ENCODE measurements at regions not wholly inside any gene's neighbourhood (a gene's known extent, or its start where the extent isn't known, plus 50 kb on each side); places are given as distances from the start of the nearest gene placed in this dataset.
"Not testable (repeated sequence)": the region's sequence is repeated elsewhere in the genome, so short reads cannot be mapped to it uniquely, and the experiment has no call there.

- TF ChIP-seq CTCF (conservative IDR thresholded peaks at IDR 0.05; ENCODE audit: low read depth, low read length): peak; percentile 68
- DNase-seq (ENCODE audit: low read depth); H3K4me3 ChIP-seq (ENCODE audit: low read depth, low read length): not testable (repeated sequence)
Measured at GRCh38 chr17:30719131-30719973, 105.1 kb downstream of the CRLF3 start.

GRCh38 chr17:30718691-30719090 lies 105.8 kb downstream of the CRLF3 start:
- H3K4me3 ChIP-seq (ENCODE audit: low read depth, low read length); DNase-seq (ENCODE audit: low read depth): not testable (repeated sequence)

GRCh38 chr17:30718099-30718447 lies 106.4 kb downstream of the CRLF3 start:
- not testable (repeated sequence) for DNase-seq (ENCODE audit: low read depth); H3K4me3 ChIP-seq (ENCODE audit: low read depth, low read length)

- no peak for TF ChIP-seq CTCF (conservative IDR thresholded peaks at IDR 0.05; ENCODE audit: low read depth, low read length)
- no peak for DNase-seq (ENCODE audit: low read depth)
- no peak overlapping the region for H3K4me3 ChIP-seq (ENCODE audit: low read depth, low read length)
Measured at GRCh38 chr17:30717291-30718098, 107.0 kb downstream of the CRLF3 start.

GRCh38 chr17:30716461-30717290 lies 107.8 kb downstream of the CRLF3 start:
- peak; percentile 42 for TF ChIP-seq CTCF (conservative IDR thresholded peaks at IDR 0.05; ENCODE audit: low read depth, low read length)
- DNase-seq (ENCODE audit: low read depth): no peak
- H3K4me3 ChIP-seq (ENCODE audit: low read depth, low read length): no peak overlapping the region

- not testable (repeated sequence) for H3K4me3 ChIP-seq (ENCODE audit: low read depth, low read length); DNase-seq (ENCODE audit: low read depth)
- TF ChIP-seq CTCF (conservative IDR thresholded peaks at IDR 0.05; ENCODE audit: low read depth, low read length): peak; percentile 63
Measured at GRCh38 chr17:30714825-30715622, 109.5 kb downstream of the CRLF3 start.

- H3K4me3 ChIP-seq (ENCODE audit: low read depth, low read length); DNase-seq (ENCODE audit: low read depth): not testable (repeated sequence)
Measured at GRCh38 chr17:30713805-30714204, 110.7 kb downstream of the CRLF3 start.

- H3K4me3 ChIP-seq (ENCODE audit: low read depth, low read length); DNase-seq (ENCODE audit: low read depth): not testable (repeated sequence)
Measured at GRCh38 chr17:30712859-30713258, 111.6 kb downstream of the CRLF3 start.

- DNase-seq (ENCODE audit: low read depth); H3K4me3 ChIP-seq (ENCODE audit: low read depth, low read length): not testable (repeated sequence)
Measured at GRCh38 chr17:30711626-30712507, 112.6 kb downstream of the CRLF3 start.

GRCh38 chr17:30711176-30711575 lies 113.3 kb downstream of the CRLF3 start:
- not testable (repeated sequence) for H3K4me3 ChIP-seq (ENCODE audit: low read depth, low read length); DNase-seq (ENCODE audit: low read depth)

GRCh38 chr17:30710276-30711088 lies 114.0 kb downstream of the CRLF3 start:
- H3K4me3 ChIP-seq (ENCODE audit: low read depth, low read length): peak overlapping the region; percentile 64
- DNase-seq (ENCODE audit: low read depth): not testable (repeated sequence)
